Neural progenitor cell (in vitro differentiated cells): ENCODE measurements at regions not wholly inside any gene's neighbourhood (a gene's known extent, or its start where the extent isn't known, plus 50 kb on each side); places are given as distances from the start of the nearest gene placed in this dataset.

Experiments used
- DNase-seq: peaks from one replicate; pipeline ENCODE4 v3.0.0-alpha.2; 2016; ENCODE audit warnings: low spot score
- H2AFZ ChIP-seq: fragments of 200-600 bp; sonication (generic); replicated peaks from 2 replicates; pipeline ENCODE4 v1.6.1; 2016; ENCODE audit warnings: antibody characterized with exemption
- H3F3A ChIP-seq: fragments of 200-600 bp; sonication (generic); 2 replicates; pipeline ENCODE4 v1.6.1; 2016; ENCODE audit warnings: antibody characterized with exemption, low read depth
- H3K27ac ChIP-seq: fragments of 200-600 bp; sonication (generic); 2 replicates; pipeline ENCODE4 v1.5.1; 2016; ENCODE audit warnings: mild to moderate bottlenecking
- H3K27me3 ChIP-seq: fragments of 200-600 bp; sonication (generic); 2 replicates; pipeline ENCODE4 v1.6.1; 2016; ENCODE audit warnings: mild to moderate bottlenecking, moderate library complexity
- H3K36me3 ChIP-seq: fragments of 200-600 bp; sonication (generic); 2 replicates; pipeline ENCODE4 v1.5.1; 2016
- H3K4me1 ChIP-seq: fragments of 200-600 bp; sonication (generic); 2 replicates; pipeline ENCODE4 v1.6.1; 2016; ENCODE audit warnings: mixed run types
- H3K4me2 ChIP-seq: fragments of 200-600 bp; sonication (generic); 2 replicates; pipeline ENCODE4 v1.6.1; 2016
- H3K4me3 ChIP-seq: fragments of 200-600 bp; sonication (generic); 2 replicates; pipeline ENCODE4 v1.5.1; 2016
- H3K79me2 ChIP-seq: fragments of 200-600 bp; sonication (generic); 2 replicates; pipeline ENCODE4 v1.6.1; 2016; ENCODE audit warnings: low read depth
- H3K9ac ChIP-seq: fragments of 200-600 bp; sonication (generic); 2 replicates; pipeline ENCODE4 v1.6.1; 2016
- H3K9me3 ChIP-seq: fragments of 200-600 bp; sonication (generic); 2 replicates; pipeline ENCODE4 v1.5.1; 2016; ENCODE audit warnings: low read depth
- H4K20me1 ChIP-seq: fragments of 200-600 bp; sonication (generic); 2 replicates; pipeline ENCODE4 v1.6.1; 2016; ENCODE audit warnings: low read depth
- H3K27ac Mint-ChIP-seq: 3 replicates; pipeline ENCODE4 v1.8.0; 2021; ENCODE audit warnings: mixed read lengths
- H3K27me3 Mint-ChIP-seq: 2 replicates; pipeline ENCODE4 v1.8.0; 2022; ENCODE audit warnings: low read depth, mild to moderate bottlenecking, inconsistent platforms, moderate library complexity, mixed read lengths; ENCODE audit not compliant: insufficient read depth
- H3K36me3 Mint-ChIP-seq: 3 replicates; pipeline ENCODE4 v1.8.0; 2021; ENCODE audit warnings: mixed read lengths
- H3K4me1 Mint-ChIP-seq: 3 replicates; pipeline ENCODE4 v1.8.0; 2021; ENCODE audit warnings: mixed read lengths
- H3K4me3 Mint-ChIP-seq: 3 replicates; pipeline ENCODE4 v1.8.0; 2021; ENCODE audit warnings: mild to moderate bottlenecking, moderate library complexity, mixed read lengths
- H3K9me3 Mint-ChIP-seq: 3 replicates; pipeline ENCODE4 v1.8.0; 2020; ENCODE audit warnings: mixed read lengths
- EZH2 ChIP-seq: fragments of 200-600 bp; sonication (generic); IDR thresholded peaks from 2 replicates; pipeline ENCODE4 v1.6.1; 2017; ENCODE audit warnings: antibody characterized with exemption, mild to moderate bottlenecking, moderate library complexity
- EZH2phosphoT487 ChIP-seq: fragments of 200-600 bp; sonication (generic); IDR thresholded peaks from 2 replicates; pipeline ENCODE4 v1.6.1; 2017; ENCODE audit warnings: antibody characterized with exemption
- TF ChIP-seq, protein P1 (sequence below): fragments of 200-600 bp; sonication (generic); IDR thresholded peaks from 2 replicates; pipeline ENCODE4 v1.5.1; 2017; ENCODE audit warnings: antibody characterized with exemption, mild to moderate bottlenecking

DNA sequence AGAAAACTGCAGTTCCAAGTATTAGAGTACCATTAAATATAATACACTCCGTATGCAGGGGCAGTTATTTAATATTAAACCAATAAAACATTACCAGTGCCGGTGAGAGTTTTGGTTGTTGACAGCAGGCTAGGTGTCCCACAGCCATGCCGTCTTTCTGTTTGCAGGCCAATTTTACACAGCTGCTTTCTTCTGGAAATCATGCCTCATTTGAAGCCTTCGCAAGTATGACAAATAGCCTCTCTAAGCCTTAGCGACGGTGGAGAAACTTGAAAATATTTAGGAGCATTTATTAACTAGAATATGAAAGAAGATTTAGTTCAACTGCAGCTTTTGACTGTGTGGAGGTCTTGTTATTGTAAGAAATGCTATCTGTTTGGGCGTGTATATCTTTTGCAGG, 226.0 kb downstream of the BMP2 start:
- Histone ChIP-seq H2AFZ (no peak overlapping the region), H3K9me3 (no peaks in the 10 kb centered on the region), H3F3A (no peaks in the 10 kb centered on the region), H3K4me2 (no peak overlapping the region), H3K9ac (no peak overlapping the region), H3K36me3 (no peaks in the 10 kb centered on the region), H4K20me1 (no peaks in the 10 kb centered on the region), H3K27ac (no peak overlapping the region), H3K27me3 (no peaks in the 10 kb centered on the region), H3K79me2 (no peaks in the 10 kb centered on the region), H3K4me1 (no peaks in the 10 kb centered on the region), H3K4me3 (no peak overlapping the region)
- H3K36me3 Mint-ChIP-seq: no peaks in the 10 kb centered on the region
- H3K4me1 Mint-ChIP-seq: no peaks in the 10 kb centered on the region
- no peak overlapping the region for H3K27ac Mint-ChIP-seq
- no peak overlapping the region for H3K4me3 Mint-ChIP-seq
- H3K27me3 Mint-ChIP-seq: no peaks in the 10 kb centered on the region
- TF ChIP-seq, protein P1, sequence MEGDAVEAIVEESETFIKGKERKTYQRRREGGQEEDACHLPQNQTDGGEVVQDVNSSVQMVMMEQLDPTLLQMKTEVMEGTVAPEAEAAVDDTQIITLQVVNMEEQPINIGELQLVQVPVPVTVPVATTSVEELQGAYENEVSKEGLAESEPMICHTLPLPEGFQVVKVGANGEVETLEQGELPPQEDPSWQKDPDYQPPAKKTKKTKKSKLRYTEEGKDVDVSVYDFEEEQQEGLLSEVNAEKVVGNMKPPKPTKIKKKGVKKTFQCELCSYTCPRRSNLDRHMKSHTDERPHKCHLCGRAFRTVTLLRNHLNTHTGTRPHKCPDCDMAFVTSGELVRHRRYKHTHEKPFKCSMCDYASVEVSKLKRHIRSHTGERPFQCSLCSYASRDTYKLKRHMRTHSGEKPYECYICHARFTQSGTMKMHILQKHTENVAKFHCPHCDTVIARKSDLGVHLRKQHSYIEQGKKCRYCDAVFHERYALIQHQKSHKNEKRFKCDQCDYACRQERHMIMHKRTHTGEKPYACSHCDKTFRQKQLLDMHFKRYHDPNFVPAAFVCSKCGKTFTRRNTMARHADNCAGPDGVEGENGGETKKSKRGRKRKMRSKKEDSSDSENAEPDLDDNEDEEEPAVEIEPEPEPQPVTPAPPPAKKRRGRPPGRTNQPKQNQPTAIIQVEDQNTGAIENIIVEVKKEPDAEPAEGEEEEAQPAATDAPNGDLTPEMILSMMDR: no peak
- TF ChIP-seq EZH2: no peak
- no peak for TF ChIP-seq EZH2phosphoT487
- no peak for DNase-seq
- H3K9me3 Mint-ChIP-seq: peaks cover 2% of the 10 kb centered on the region

DNA sequence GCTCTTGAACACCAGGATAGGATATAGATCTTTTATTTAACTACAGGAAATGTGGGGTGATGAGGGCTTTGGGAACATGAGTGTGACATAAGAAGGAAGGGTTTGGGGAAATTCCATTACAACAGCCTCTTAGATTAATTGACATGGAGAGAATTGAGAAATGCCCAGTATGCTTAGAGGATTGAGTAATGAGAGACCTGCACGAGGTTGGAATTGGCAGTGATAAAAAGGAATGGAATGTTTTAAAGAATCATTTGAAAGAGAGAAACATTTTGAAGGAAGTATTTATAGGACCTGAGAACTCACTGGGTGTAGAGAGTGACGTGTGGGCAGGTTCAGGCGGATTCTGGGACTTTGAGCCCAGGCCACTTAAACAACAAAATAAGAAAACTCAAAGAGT, 227.0 kb downstream of the BMP2 start:
- Histone ChIP-seq H3K9me3 (no peaks in the 10 kb centered on the region), H2AFZ (no peak overlapping the region), H3K27ac (no peak overlapping the region), H4K20me1 (no peaks in the 10 kb centered on the region), H3K27me3 (no peaks in the 10 kb centered on the region), H3K4me1 (no peaks in the 10 kb centered on the region), H3K4me2 (no peak overlapping the region), H3K4me3 (no peak overlapping the region), H3K79me2 (no peaks in the 10 kb centered on the region), H3K9ac (no peak overlapping the region), H3K36me3 (no peaks in the 10 kb centered on the region), H3F3A (no peaks in the 10 kb centered on the region)
- Mint-ChIP-seq H3K9me3 (peaks cover 2% of the 10 kb centered on the region), H3K4me3 (no peak overlapping the region), H3K36me3 (no peaks in the 10 kb centered on the region), H3K4me1 (no peaks in the 10 kb centered on the region), H3K27ac (no peak overlapping the region), H3K27me3 (no peaks in the 10 kb centered on the region)
- DNase-seq: no peak
- TF ChIP-seq, protein P1: no peak
- TF ChIP-seq EZH2phosphoT487: no peak
- TF ChIP-seq EZH2: no peak

DNA sequence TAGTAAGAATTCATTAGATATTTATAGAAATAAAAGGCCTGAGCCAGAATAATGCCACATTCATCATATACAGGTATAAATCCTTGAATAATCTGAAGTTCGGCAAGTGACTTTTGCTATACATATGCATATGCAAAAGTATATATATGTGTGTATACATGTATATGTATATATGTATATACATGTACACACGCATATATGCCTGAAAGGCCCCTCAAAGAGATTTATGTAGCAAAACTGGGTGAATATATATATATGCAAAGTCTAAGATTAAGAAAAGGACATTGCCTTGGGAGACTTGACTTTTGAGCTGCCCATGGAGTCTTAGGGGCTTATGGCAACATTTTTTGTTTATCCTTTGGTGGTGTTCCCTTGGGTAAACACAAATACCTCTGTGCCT, 231.4 kb downstream of the BMP2 start:
- Mint-ChIP-seq H3K9me3 (no peaks in the 10 kb centered on the region), H3K27ac (no peak overlapping the region)
- TF ChIP-seq EZH2phosphoT487 (no peak), EZH2 (no peak)
- TF ChIP-seq, protein P1: no peak

More for the DNA sequence above, 231.4 kb downstream of the BMP2 start:
- H3K27me3 ChIP-seq: no peaks in the 10 kb centered on the region
- H3K4me1 ChIP-seq: peaks cover 5% of the 10 kb centered on the region
- H3K4me2 ChIP-seq: no peak overlapping the region
- Mint-ChIP-seq H3K27me3 (no peaks in the 10 kb centered on the region), H3K4me3 (no peak overlapping the region), H3K36me3 (no peaks in the 10 kb centered on the region), H3K4me1 (no peaks in the 10 kb centered on the region)
- no peak overlapping the region for H3K9ac ChIP-seq
- no peaks in the 10 kb centered on the region for H3K36me3 ChIP-seq
- H2AFZ ChIP-seq: no peak overlapping the region
- H4K20me1 ChIP-seq: no peaks in the 10 kb centered on the region
- no peak overlapping the region for H3K4me3 ChIP-seq
- no peak overlapping the region for H3K27ac ChIP-seq
- DNase-seq: no peak
- no peaks in the 10 kb centered on the region for H3K79me2 ChIP-seq
- H3F3A ChIP-seq: no peaks in the 10 kb centered on the region
- no peaks in the 10 kb centered on the region for H3K9me3 ChIP-seq
